Adipocyte (in vitro differentiated cells): ENCODE measurements at regions not wholly inside any gene's neighbourhood (a gene's known extent, or its start where the extent isn't known, plus 50 kb on each side); places are given as distances from the start of the nearest gene placed in this dataset.

Experiments
- DNase-seq: peaks from one replicate; pipeline ENCODE4 v3.0.0-alpha.2; 2015; ENCODE audit warnings: low read depth
- H3K27me3 ChIP-seq: replicated peaks from 2 replicates; pipeline ENCODE4 v1.7.0; 2013; ENCODE audit warnings: mild to moderate bottlenecking, low read length, moderate library complexity; ENCODE audit not compliant: control insufficient read depth, insufficient read depth
- H3K36me3 ChIP-seq: 2 replicates; pipeline ENCODE4 v1.7.0; 2013; ENCODE audit warnings: low read length, mild to moderate bottlenecking, moderate library complexity; ENCODE audit not compliant: control insufficient read depth, insufficient read depth, severe bottlenecking
- H3K4me1 ChIP-seq: 2 replicates; pipeline ENCODE4 v1.7.0; 2013; ENCODE audit warnings: mild to moderate bottlenecking, low read length, moderate library complexity; ENCODE audit not compliant: control insufficient read depth, insufficient read depth
- H3K4me3 ChIP-seq: 2 replicates; pipeline ENCODE4 v1.7.0; 2013; ENCODE audit warnings: mild to moderate bottlenecking, low read length, moderate library complexity
- H3K9ac ChIP-seq: 2 replicates; pipeline ENCODE4 v1.7.0; 2013; ENCODE audit warnings: mild to moderate bottlenecking, low read length, moderate library complexity
- H3K9me3 ChIP-seq: 2 replicates; pipeline ENCODE4 v1.7.0; 2013; ENCODE audit warnings: mild to moderate bottlenecking, low read length, moderate library complexity; ENCODE audit not compliant: control insufficient read depth

DNA sequence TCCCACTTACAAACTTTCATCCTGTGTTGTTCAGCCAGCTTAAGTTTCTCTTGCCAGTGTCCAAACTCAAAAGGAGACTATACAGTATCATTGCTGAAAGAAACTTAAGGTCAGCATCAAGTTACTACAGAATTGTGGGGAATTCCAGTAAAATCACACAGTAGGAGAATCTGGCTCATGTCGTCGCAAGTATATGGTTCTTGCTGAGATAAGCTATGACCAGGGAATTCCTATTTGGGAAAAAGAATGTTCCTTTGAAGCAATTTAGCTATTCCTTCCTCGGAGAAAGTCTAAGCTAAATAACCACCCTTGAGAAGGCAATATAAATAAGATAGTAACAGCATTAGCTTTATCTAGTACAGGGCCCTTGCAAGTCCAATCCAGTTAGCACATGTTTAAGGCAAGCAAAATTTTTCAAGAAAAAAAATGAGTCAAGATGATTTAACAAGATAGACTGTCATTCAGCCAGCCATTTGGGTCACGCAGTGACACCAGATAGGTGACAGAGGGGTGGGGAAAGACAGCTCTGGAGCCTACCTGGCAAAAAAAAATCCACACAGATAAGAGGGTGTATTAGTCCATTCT, 78.2 kb upstream of the THBS1 start:
- Histone ChIP-seq H3K9me3 (no peaks in the 10 kb centered on the region), H3K9ac (no peak overlapping the region), H3K4me3 (no peak overlapping the region), H3K4me1 (peaks cover 24% of the 10 kb centered on the region), H3K27me3 (no peaks in the 10 kb centered on the region), H3K36me3 (no peaks in the 10 kb centered on the region)
- peak; percentile 51 for DNase-seq

DNA sequence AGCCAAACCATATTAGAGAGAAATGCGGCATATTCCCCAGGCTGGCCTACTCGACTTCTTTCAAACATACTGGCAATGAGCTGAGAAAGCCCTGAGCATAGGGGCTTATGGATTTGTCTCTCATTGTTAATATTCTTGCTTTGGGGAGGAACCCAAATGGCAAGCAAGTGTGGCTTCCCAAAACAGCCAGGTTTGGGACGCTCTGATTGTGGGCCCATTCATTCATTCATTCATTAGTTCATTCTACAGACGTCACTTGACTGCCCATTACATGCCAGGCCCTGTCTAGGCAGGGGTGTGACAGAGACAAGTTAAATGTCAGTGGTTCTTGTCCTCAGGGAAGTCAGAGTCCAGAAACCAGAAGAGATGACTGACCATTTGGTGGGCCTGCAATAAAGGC, 77.4 kb upstream of the THBS1 start:
- Histone ChIP-seq H3K4me1 (peaks cover 16% of the 10 kb centered on the region), H3K36me3 (no peaks in the 10 kb centered on the region)

DNA sequence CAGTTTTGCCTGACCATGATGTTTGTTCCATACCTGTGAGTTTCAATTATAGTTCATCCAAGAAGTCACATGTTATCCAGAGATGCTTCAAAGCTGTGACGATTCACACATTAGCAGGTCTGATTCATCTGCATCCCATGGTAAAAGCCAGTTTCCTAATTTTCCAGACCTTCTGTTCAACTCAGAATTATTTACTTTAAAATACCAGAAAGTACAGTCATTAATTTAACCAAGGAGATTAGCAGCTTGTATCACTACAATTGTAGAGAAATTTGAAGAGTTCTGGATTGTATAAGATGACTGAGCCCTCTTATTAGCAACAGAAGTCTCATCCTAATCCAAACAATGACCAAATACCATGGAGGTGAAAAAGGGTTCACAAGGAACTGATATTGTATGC, 76.1 kb upstream of the THBS1 start:
- Histone ChIP-seq H3K9me3 (no peaks in the 10 kb centered on the region), H3K4me3 (no peak overlapping the region), H3K4me1 (peaks cover 7% of the 10 kb centered on the region), H3K36me3 (no peaks in the 10 kb centered on the region), H3K9ac (no peak overlapping the region), H3K27me3 (no peaks in the 10 kb centered on the region)
- DNase-seq: peak; percentile 73

More for the DNA sequence above, 77.4 kb upstream of the THBS1 start:
- DNase-seq: no peak
- Histone ChIP-seq H3K4me3 (no peak overlapping the region), H3K9ac (no peak overlapping the region), H3K9me3 (no peaks in the 10 kb centered on the region), H3K27me3 (no peaks in the 10 kb centered on the region)

DNA sequence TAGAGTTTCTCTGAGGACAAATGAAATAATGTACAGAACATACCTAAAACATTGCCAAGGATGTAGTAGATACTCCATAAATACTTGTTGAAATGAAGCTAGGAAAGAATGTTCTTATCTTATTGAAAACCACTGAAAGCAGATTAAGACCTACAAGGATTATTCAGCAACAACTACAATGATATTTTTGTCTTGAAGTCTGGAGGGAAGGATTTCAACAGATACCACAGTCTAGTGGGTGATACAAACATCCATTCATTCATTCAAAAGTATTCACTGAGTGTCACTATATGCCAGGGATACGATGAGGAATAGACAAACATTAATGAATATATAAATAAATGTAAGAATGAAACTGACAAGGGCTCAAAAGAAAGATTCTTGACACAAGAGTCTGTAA, 74.7 kb upstream of the THBS1 start:
- no peaks in the 10 kb centered on the region for H3K36me3 ChIP-seq
- no peaks in the 10 kb centered on the region for H3K27me3 ChIP-seq
- peaks cover 11% of the 10 kb centered on the region for H3K4me1 ChIP-seq
- H3K9me3 ChIP-seq: no peaks in the 10 kb centered on the region
- H3K4me3 ChIP-seq: no peak overlapping the region
- DNase-seq: no peak
- no peak overlapping the region for H3K9ac ChIP-seq

DNA sequence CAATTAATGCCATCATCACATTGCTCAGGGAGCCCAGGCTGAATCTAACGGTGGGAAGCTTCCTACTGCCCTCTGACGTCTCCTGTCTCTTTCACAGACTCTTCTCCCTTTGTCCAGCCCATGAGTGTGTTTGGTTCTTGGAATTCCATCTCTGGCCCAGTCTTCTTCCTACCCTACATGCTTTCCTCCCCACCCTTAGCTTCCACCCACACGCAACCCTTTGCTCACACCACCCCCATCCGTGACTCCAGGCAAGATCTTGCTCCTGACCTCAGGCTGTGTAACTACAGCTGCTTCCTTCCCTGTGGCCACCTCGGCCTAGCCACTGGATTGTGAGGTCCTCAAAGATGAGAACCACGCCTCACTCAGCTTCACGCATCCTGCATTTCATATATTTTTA, 72.3 kb upstream of the THBS1 start:
- peaks cover 23% of the 10 kb centered on the region for H3K4me1 ChIP-seq
- H3K27me3 ChIP-seq: no peaks in the 10 kb centered on the region
- no peak overlapping the region for H3K9ac ChIP-seq
- no peak overlapping the region for H3K4me3 ChIP-seq
- H3K36me3 ChIP-seq: no peaks in the 10 kb centered on the region
- DNase-seq: no peak
- no peaks in the 10 kb centered on the region for H3K9me3 ChIP-seq

DNA sequence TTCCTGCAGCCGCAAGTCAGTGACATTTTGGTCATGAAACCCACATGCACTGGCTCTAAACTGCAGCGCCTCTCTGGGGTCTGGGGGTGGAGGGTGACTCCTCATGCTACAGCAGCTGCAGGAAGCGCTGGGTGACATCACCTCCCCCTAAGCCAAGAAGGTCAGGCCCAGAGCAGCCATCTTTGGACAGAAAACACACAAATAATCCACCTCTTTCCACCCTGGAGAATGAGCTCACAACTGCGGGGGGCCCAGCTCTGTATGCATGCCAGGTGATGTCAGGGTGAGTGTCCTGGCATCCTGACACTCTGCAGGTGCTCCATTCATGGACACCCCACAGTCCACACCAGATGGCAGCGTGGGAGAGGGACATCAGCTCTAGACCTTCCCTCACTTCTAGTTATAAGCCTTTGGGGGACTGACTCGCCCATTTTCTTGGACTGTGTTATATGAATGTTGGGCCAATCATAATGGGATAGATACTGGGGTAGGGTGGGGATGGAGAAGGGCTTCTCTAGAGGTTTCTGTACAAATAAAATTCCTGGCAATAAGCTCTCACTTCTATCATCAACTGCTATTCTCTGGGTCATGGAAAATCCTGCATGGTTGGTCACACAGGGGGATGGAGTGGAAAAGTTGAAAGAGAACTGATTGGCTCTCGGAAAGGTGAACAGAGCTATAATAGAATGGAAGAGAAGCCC, 70.7 kb upstream of the THBS1 start:
- H3K4me3 ChIP-seq: no peak overlapping the region
- no peaks in the 10 kb centered on the region for H3K27me3 ChIP-seq
- peaks cover 8% of the 10 kb centered on the region for H3K9me3 ChIP-seq
- no peaks in the 10 kb centered on the region for H3K36me3 ChIP-seq
- peaks cover 16% of the 10 kb centered on the region for H3K4me1 ChIP-seq
- no peak overlapping the region for H3K9ac ChIP-seq
- no peak for DNase-seq

DNA sequence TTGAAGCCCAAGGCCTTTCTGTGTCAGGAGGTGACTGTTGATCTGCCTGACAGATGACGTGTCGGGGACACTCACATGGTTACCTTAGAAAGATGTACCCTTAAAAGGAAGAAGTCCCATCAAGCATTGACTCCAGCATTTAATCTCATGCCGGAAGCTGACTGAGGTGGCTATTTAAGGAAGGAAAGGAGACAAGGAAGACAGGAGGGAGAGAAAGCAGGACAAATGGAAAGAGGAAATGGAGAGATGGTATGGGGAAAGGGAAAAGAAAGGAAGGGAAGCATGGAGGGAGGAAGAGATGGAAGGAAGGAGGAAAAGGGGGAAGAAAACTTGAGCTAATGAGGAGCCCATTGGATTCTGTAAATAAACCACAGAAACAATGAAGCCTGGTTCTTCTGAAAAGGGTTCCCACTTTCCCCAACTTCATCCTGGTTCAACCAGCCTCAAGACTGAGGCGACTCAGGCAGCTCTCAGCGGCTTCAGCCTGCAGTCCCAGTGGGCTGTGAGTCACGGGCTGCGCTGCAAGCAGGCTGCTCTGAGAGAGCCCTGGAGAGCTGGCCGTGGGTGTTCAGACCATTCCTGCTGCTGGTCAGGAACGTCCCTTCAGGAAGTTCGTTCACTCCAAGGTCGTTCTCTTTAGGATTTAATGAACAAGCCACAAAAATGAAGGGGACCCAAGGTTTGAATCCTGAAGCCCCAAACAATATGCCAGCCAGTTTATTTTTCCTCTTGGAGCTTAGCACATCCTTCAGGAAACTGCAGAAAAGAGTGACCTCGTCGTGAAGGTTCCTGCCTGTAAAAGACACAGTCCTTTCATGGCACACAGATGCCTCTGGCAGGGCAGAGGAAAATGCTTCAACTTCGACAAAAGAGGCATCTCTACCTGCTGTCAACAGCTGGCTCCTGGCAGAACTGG, 69.6 kb upstream of the THBS1 start:
- Histone ChIP-seq H3K36me3 (no peaks in the 10 kb centered on the region), H3K27me3 (no peaks in the 10 kb centered on the region), H3K9me3 (peaks cover 15% of the 10 kb centered on the region), H3K9ac (peak overlapping the region; percentile 66), H3K4me1 (peaks cover 16% of the 10 kb centered on the region), H3K4me3 (peak overlapping the region; percentile 45)
- peak; percentile 92 for DNase-seq

DNA sequence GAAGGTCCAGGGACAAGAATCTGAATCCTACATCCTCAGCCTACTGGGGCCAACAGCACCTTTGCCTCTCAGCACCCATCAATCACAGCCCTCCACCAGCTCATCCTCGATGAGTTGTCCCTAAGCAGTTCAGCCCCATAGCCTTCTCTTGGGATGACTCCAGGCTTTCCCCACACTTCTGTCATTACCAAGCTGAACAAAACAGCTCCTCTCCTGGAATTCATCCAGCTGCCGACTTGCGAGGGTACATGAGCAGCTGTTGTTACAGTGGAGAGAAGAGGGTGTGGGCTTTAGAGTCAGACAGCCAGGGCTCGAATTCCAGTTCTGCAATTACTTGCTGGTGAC, 69.0 kb upstream of the THBS1 start:
- peak; percentile 61 for DNase-seq
- peak overlapping the region; percentile 45 for H3K4me3 ChIP-seq
- peaks cover 15% of the 10 kb centered on the region for H3K9me3 ChIP-seq
- H3K4me1 ChIP-seq: peaks cover 16% of the 10 kb centered on the region
- H3K27me3 ChIP-seq: no peaks in the 10 kb centered on the region
- no peaks in the 10 kb centered on the region for H3K36me3 ChIP-seq
- H3K9ac ChIP-seq: peak overlapping the region; percentile 66

DNA sequence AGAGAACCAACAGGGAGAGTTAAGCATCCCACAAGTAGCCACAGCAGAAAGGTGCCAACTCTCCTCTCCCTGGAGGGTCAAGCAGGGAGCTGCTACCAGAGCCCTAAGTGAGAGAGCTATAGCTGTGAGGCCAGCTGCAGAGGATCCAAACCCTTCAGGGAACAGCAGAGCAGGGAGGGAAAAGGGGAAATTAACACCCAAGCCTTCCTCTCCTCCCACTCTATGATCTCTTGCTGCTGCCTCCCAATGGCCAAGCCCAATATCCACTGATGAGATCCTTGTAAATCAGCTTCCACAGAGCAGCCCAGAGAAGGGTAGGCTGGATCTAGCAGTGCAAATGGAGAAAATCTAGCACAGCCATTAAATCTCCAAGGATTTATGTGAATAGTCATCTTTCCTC, 68.2 kb upstream of the THBS1 start:
- H3K36me3 ChIP-seq: no peaks in the 10 kb centered on the region
- DNase-seq: no peak

DNA sequence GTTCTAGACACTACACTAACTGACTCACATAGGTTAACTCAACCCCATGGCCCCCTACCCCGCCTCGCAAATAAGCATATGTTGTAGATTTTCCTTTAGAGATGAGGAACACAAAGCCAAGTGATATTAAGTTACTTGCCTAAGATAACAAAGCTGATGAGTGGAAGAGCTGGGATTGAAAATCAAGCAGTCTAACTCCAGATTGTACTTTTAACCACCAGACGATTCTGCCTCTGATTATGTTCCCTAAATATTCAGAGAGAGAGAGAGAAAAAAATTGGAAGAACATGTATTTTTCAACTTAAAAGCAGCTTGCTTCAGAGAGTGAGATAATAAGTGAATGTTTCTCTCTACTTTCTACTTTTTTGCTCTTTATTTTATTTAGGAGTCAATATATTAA, 66.9 kb upstream of the THBS1 start:
- Histone ChIP-seq H3K36me3 (no peaks in the 10 kb centered on the region), H3K4me1 (peaks cover 16% of the 10 kb centered on the region), H3K27me3 (no peaks in the 10 kb centered on the region), H3K4me3 (no peak overlapping the region), H3K9ac (no peak overlapping the region), H3K9me3 (peaks cover 15% of the 10 kb centered on the region)
- no peak for DNase-seq

More for the DNA sequence above, 68.2 kb upstream of the THBS1 start:
- Histone ChIP-seq H3K9me3 (peaks cover 15% of the 10 kb centered on the region), H3K4me3 (no peak overlapping the region), H3K4me1 (peaks cover 16% of the 10 kb centered on the region), H3K27me3 (no peaks in the 10 kb centered on the region), H3K9ac (no peak overlapping the region)

DNA sequence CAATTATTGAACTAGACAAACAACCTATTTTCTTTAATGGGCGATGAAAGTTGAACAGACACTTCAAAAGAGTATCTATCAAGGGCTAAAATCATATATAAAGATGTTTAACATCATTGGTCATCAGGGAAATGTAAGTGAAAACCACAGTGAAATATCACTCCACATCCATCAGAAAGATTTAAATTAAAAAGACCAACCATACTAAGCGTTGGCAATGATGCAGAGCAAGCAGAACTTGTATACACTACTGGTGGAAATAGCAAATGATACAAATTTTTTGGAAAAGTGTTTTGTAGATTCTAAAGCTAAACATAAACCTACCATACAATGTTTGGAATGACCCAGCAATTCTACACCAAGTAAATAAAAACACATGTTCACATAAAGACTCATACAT, 65.9 kb upstream of the THBS1 start:
- Histone ChIP-seq H3K9me3 (peaks cover 15% of the 10 kb centered on the region), H3K27me3 (peaks cover 3% of the 10 kb centered on the region), H3K36me3 (no peaks in the 10 kb centered on the region), H3K4me3 (no peak overlapping the region), H3K9ac (no peak overlapping the region), H3K4me1 (peaks cover 16% of the 10 kb centered on the region)
- no peak for DNase-seq
